ENCODE measurements at regions not wholly inside any gene's neighbourhood (a gene's known extent, or its start where the extent isn't known, plus 50 kb on each side); places are given as distances from the start of the nearest gene placed in this dataset.

DNA sequence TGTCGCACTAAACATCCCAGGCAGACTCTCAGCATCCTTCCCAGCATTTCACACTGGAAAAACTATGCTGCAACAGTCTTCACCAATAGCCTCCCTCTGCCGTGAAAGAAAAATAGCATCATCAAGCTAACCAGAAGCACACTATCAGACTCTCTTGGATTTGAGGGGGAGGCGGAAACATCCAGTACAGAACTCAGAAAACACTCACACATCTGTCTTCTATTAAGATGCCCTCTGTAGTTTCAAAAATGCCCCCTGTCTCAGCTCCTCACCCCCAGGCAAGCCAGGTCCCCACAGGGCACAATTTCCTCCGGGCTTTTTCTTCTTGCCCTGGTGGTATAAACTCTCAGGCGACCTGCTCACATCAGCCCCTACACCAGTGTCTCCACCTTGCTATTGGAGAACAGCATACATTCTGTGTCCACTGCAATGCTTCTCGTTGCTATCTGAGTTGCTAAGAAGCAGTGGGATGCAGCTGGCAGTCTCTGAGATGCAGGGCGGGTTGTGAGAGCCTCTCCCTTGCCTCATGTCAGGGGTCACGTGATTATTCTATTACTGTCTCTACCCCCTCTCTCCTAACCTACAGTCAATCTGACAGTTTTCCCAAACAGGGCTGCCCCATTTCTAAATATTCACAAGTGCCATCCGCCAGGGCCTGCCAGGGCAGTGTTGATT lies 189.9 kb downstream of the INO80D start:
- H4K20me1 ChIP-seq (ENCODE audit: insufficient read depth): no peaks in the 10 kb centered on the region
- no peak overlapping the region for H3K4me2 ChIP-seq (ENCODE audit: low read length)
- TF ChIP-seq, protein P1, sequence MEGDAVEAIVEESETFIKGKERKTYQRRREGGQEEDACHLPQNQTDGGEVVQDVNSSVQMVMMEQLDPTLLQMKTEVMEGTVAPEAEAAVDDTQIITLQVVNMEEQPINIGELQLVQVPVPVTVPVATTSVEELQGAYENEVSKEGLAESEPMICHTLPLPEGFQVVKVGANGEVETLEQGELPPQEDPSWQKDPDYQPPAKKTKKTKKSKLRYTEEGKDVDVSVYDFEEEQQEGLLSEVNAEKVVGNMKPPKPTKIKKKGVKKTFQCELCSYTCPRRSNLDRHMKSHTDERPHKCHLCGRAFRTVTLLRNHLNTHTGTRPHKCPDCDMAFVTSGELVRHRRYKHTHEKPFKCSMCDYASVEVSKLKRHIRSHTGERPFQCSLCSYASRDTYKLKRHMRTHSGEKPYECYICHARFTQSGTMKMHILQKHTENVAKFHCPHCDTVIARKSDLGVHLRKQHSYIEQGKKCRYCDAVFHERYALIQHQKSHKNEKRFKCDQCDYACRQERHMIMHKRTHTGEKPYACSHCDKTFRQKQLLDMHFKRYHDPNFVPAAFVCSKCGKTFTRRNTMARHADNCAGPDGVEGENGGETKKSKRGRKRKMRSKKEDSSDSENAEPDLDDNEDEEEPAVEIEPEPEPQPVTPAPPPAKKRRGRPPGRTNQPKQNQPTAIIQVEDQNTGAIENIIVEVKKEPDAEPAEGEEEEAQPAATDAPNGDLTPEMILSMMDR (IDR thresholded peaks at IDR 0.05 in 2 of 3, conservative IDR thresholded peaks at IDR 0.05 in 1 of 3; ENCODE audit: borderline replicate concordance in 1 of 3, insufficient read depth in 1 of 3, low read depth in 2 of 3, low read length in 2 of 3): no peak
- TF ChIP-seq, protein P2, sequence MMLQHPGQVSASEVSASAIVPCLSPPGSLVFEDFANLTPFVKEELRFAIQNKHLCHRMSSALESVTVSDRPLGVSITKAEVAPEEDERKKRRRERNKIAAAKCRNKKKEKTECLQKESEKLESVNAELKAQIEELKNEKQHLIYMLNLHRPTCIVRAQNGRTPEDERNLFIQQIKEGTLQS (IDR thresholded peaks at IDR 0.05): no peak
- TF ChIP-seq ZFX (IDR thresholded peaks at IDR 0.05) (no peak), POLR2AphosphoS5 (IDR thresholded peaks at IDR 0.05; ENCODE audit: low read depth, low read length) (no peak)
- no peak overlapping the region for H2AFZ ChIP-seq (ENCODE audit: low read depth, low read length, poor library complexity, severe bottlenecking)
- RAD21 ChIA-PET (ENCODE audit: low non-redundant PET in 1 of 2, low total read pairs in 2 of 2, uncharacterized antibody in 2 of 2, unreplicated experiment in 2 of 2): no interaction called here
- intact Hi-C loops (cut with micrococcal nuclease): no loop called here
- no peak overlapping the region for H3K9ac ChIP-seq (ENCODE audit: low read length)
- no TSS peak for BruUV-seq (replicated peaks)
- POLR2A ChIA-PET: no interaction called here
- H3K4me1 ChIP-seq (ENCODE audit: control insufficient read depth in 1 of 2, insufficient read depth in 2 of 2, low read length in 2 of 2): no peaks in the 10 kb centered on the region
- no peaks in the 10 kb centered on the region for H3K36me3 ChIP-seq (ENCODE audit: control insufficient read depth in 1 of 2, insufficient read depth in 2 of 2, low read length in 2 of 2)
- H3K27me3 ChIP-seq (ENCODE audit: insufficient read depth, low read length): no peaks in the 10 kb centered on the region
- H3K79me2 ChIP-seq (ENCODE audit: insufficient read depth, low read length): no peaks in the 10 kb centered on the region
- ATAC-seq (no peak), DNase-seq (ENCODE audit: low read depth, low spot score) (no peak)
- H3K9me2 ChIP-seq (ENCODE audit: insufficient read depth): no peaks in the 10 kb centered on the region
- no peak overlapping the region for H3K4me3 ChIP-seq (replicated peaks in 1 of 2; ENCODE audit: low read depth in 1 of 2, low read length in 2 of 2)
- H3K27ac ChIP-seq (ENCODE audit: low read depth, low read length): no peak overlapping the region
- no peaks in the 10 kb centered on the region for H3K9me3 ChIP-seq (ENCODE audit: control insufficient read depth in 1 of 2, insufficient read depth in 1 of 2, low read depth in 1 of 2, low read length in 2 of 2)
- CTCF ChIA-PET: no interaction called here

DNA sequence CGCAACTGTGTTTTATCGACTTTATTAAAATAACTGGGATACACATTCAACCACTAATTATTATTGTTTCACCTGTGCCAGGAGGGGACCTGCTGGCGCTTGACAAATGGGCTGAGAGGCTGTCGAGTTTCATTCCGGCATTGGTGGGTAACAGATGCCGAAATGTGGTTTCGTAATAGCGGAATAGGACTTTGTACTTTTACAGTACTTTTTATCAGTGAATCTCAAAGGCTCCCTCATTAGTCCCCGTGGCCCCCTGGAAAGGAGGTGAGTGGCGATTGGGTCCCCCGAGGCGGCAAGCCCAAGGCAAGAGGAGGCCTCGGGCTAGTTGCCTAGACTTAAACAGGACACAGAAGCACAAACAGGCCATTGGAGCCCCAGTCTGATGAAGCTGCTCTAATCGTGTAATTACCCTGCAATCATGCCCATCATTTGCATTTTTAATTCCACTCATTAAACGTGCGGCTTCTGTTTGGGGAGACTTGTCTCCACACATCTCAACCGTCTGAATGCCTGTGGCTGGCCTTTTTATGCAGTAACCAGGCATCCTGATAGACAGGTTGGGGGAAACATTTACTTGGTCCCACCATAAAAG lies 193.2 kb downstream of the INO80D start:
- H3K9me2 ChIP-seq (ENCODE audit: insufficient read depth): no peaks in the 10 kb centered on the region
- no peaks in the 10 kb centered on the region for H3K36me3 ChIP-seq (ENCODE audit: control insufficient read depth in 1 of 2, insufficient read depth in 2 of 2, low read length in 2 of 2)
- ChIA-PET RAD21 (ENCODE audit: low non-redundant PET in 1 of 2, low total read pairs in 2 of 2, uncharacterized antibody in 2 of 2, unreplicated experiment in 2 of 2) (no interaction called here), CTCF (no interaction called here), POLR2A (no interaction called here)
- no peaks in the 10 kb centered on the region for H3K9me3 ChIP-seq (ENCODE audit: control insufficient read depth in 1 of 2, insufficient read depth in 1 of 2, low read depth in 1 of 2, low read length in 2 of 2)
- no TSS peak for BruUV-seq (replicated peaks)
- H2AFZ ChIP-seq (ENCODE audit: low read depth, low read length, poor library complexity, severe bottlenecking): no peak overlapping the region
- intact Hi-C loops (cut with micrococcal nuclease): no loop called here
- no peak for ATAC-seq
- H3K4me2 ChIP-seq (ENCODE audit: low read length): no peak overlapping the region
- no peak overlapping the region for H3K27ac ChIP-seq (ENCODE audit: low read depth, low read length)
- H4K20me1 ChIP-seq (ENCODE audit: insufficient read depth): no peaks in the 10 kb centered on the region
- no peak for DNase-seq (ENCODE audit: low read depth, low spot score)
- H3K79me2 ChIP-seq (ENCODE audit: insufficient read depth, low read length): no peaks in the 10 kb centered on the region
- no peaks in the 10 kb centered on the region for H3K27me3 ChIP-seq (ENCODE audit: insufficient read depth, low read length)
- no peaks in the 10 kb centered on the region for H3K4me1 ChIP-seq (ENCODE audit: control insufficient read depth in 1 of 2, insufficient read depth in 2 of 2, low read length in 2 of 2)
- no peak overlapping the region for H3K9ac ChIP-seq (ENCODE audit: low read length)
- H3K4me3 ChIP-seq (replicated peaks in 1 of 2; ENCODE audit: low read depth in 1 of 2, low read length in 2 of 2): no peak overlapping the region
- no peak for TF ChIP-seq SIN3A (IDR thresholded peaks at IDR 0.05; ENCODE audit: low read depth)
- no peak for TF ChIP-seq SP1 (IDR thresholded peaks at IDR 0.05; ENCODE audit: low read depth)
- no peak for TF ChIP-seq EGR1 (IDR thresholded peaks at IDR 0.05; ENCODE audit: low read depth)
- no peak for TF ChIP-seq FOSL1 (IDR thresholded peaks at IDR 0.05; ENCODE audit: low read depth)
- no peak for TF ChIP-seq ZFX (IDR thresholded peaks at IDR 0.05)
- TF ChIP-seq CBX3 (IDR thresholded peaks at IDR 0.05; ENCODE audit: low read depth): no peak

All from HCT116 (cell line).